H9 (cell line): ENCODE measurements at regions not wholly inside any gene's neighbourhood (a gene's known extent, or its start where the extent isn't known, plus 50 kb on each side); places are given as distances from the start of the nearest gene placed in this dataset.

Experiments
- DNase-seq: peaks from one replicate; pipeline ENCODE4 v3.0.0-alpha.2; 2017
- H2AFZ ChIP-seq: one replicate; pipeline ENCODE4 v1.6.1; 2013; ENCODE audit warnings: mild to moderate bottlenecking, low read length, control low read depth, moderate library complexity
- H2AK5ac ChIP-seq: 2 replicates; pipeline ENCODE4 v1.6.1; 2013; ENCODE audit warnings: low read length, control low read depth, mixed read lengths; ENCODE audit not compliant: insufficient read length
- H2BK120ac ChIP-seq: one replicate; pipeline ENCODE4 v1.6.1; 2013; ENCODE audit warnings: low read depth, mild to moderate bottlenecking, low read length, control low read depth, inconsistent platforms; ENCODE audit not compliant: poor library complexity, severe bottlenecking
- H2BK12ac ChIP-seq: 2 replicates; pipeline ENCODE4 v1.6.1; 2013; ENCODE audit warnings: low read length, control low read depth, mixed read lengths, low read depth; ENCODE audit not compliant: insufficient read length
- H2BK15ac ChIP-seq: 2 replicates; pipeline ENCODE4 v1.6.1; 2013; ENCODE audit warnings: low read depth, low read length, control low read depth
- H2BK20ac ChIP-seq: one replicate; pipeline ENCODE4 v1.6.1; 2013; ENCODE audit warnings: low read depth, mild to moderate bottlenecking, low read length, control low read depth, inconsistent platforms; ENCODE audit not compliant: poor library complexity, severe bottlenecking
- H2BK5ac ChIP-seq: 2 replicates; pipeline ENCODE4 v1.6.1; 2013; ENCODE audit warnings: low read length, control low read depth, mixed read lengths; ENCODE audit not compliant: insufficient read length
- H3K14ac ChIP-seq: 2 replicates; pipeline ENCODE4 v1.6.1; 2013; ENCODE audit warnings: low read length, control low read depth; ENCODE audit not compliant: insufficient read depth
- H3K18ac ChIP-seq: 2 replicates; pipeline ENCODE4 v1.6.1; 2013; ENCODE audit warnings: low read depth, mild to moderate bottlenecking, mixed read lengths, low read length, control low read depth; ENCODE audit not compliant: insufficient read length
- H3K23ac ChIP-seq: 2 replicates; pipeline ENCODE4 v1.6.1; 2013; ENCODE audit warnings: low read length, control low read depth, mixed read lengths, low read depth; ENCODE audit not compliant: insufficient read length
- H3K23me2 ChIP-seq: 2 replicates; pipeline ENCODE4 v1.6.1; 2013; ENCODE audit warnings: low read depth, mild to moderate bottlenecking, mixed read lengths, low read length, control low read depth; ENCODE audit not compliant: insufficient read length, poor library complexity, severe bottlenecking
- H3K27ac ChIP-seq: 2 replicates; pipeline ENCODE4 v1.5.1; 2013; ENCODE audit warnings: low read length, control low read depth, mixed read lengths, low read depth; ENCODE audit not compliant: insufficient read length
- H3K27me3 ChIP-seq: 2 replicates; pipeline ENCODE4 v1.6.1; 2013; ENCODE audit warnings: low read length, control low read depth, inconsistent platforms; ENCODE audit not compliant: insufficient read depth
- H3K4ac ChIP-seq: 2 replicates; pipeline ENCODE4 v1.6.1; 2013; ENCODE audit warnings: low read depth, mild to moderate bottlenecking, control low read depth, inconsistent platforms, low read length, moderate library complexity
- H3K4me1 ChIP-seq: 2 replicates; pipeline ENCODE4 v1.6.1; 2013; ENCODE audit warnings: low read length, control low read depth, inconsistent platforms; ENCODE audit not compliant: insufficient read depth
- H3K4me2 ChIP-seq: 2 replicates; pipeline ENCODE4 v1.6.1; 2013; ENCODE audit warnings: low read length, control low read depth, mixed read lengths; ENCODE audit not compliant: insufficient read length, insufficient read depth
- H3K56ac ChIP-seq: 2 replicates; pipeline ENCODE4 v1.6.1; 2013; ENCODE audit warnings: low read depth, mild to moderate bottlenecking, mixed read lengths, low read length, control low read depth; ENCODE audit not compliant: insufficient read length
- H3K79me1 ChIP-seq: 2 replicates; pipeline ENCODE4 v1.6.1; 2013; ENCODE audit warnings: low read depth, mild to moderate bottlenecking, moderate library complexity, low read length, control low read depth, inconsistent platforms; ENCODE audit not compliant: insufficient read depth, poor library complexity, severe bottlenecking
- H3K79me2 ChIP-seq: 2 replicates; pipeline ENCODE4 v1.6.1; 2013; ENCODE audit warnings: low read length, control low read depth, inconsistent platforms; ENCODE audit not compliant: insufficient read depth
- H3K9ac ChIP-seq: 2 replicates; pipeline ENCODE4 v1.6.1; 2013; ENCODE audit warnings: low read length, control low read depth, mixed read lengths; ENCODE audit not compliant: insufficient read length; ENCODE audit errors: extremely low read depth
- H3K9me3 ChIP-seq: one replicate; pipeline ENCODE4 v1.6.1; 2013; ENCODE audit warnings: low read depth, low read length, inconsistent platforms; ENCODE audit not compliant: control insufficient read depth
- H3T11ph ChIP-seq: one replicate; pipeline ENCODE4 v1.6.1; 2013; ENCODE audit warnings: mild to moderate bottlenecking, low read length, control low read depth, inconsistent platforms
- H4K20me1 ChIP-seq: one replicate; pipeline ENCODE4 v1.6.1; 2013; ENCODE audit not compliant: control insufficient read depth, insufficient read length, insufficient read depth
- H4K5ac ChIP-seq: 2 replicates; pipeline ENCODE4 v1.6.1; 2013; ENCODE audit warnings: low read depth, mild to moderate bottlenecking, mixed read lengths, low read length, control low read depth; ENCODE audit not compliant: insufficient read length
- H4K8ac ChIP-seq: replicated peaks from 2 replicates; pipeline ENCODE4 v1.6.1; 2013; ENCODE audit warnings: low read length, control low read depth, mixed read lengths, low read depth; ENCODE audit not compliant: insufficient read length
- H4K91ac ChIP-seq: 2 replicates; pipeline ENCODE4 v1.6.1; 2013; ENCODE audit warnings: low read depth, mild to moderate bottlenecking, moderate library complexity, mixed read lengths, low read length, control low read depth; ENCODE audit not compliant: insufficient read length
- H3K27ac Mint-ChIP-seq, 3 experiments: 2 replicates in 2 of 3; 3 replicates in 1 of 3; pipeline ENCODE4 v1.8.0; 2020 to 2021; ENCODE audit warnings: mixed read lengths in 3 of 3, mild to moderate bottlenecking in 1 of 3, moderate library complexity in 1 of 3
- H3K27me3 Mint-ChIP-seq: 2 replicates; pipeline ENCODE4 v1.8.0; 2021; ENCODE audit warnings: low read depth, mild to moderate bottlenecking, moderate library complexity, mixed read lengths
- H3K36me3 Mint-ChIP-seq, 3 experiments: 2 replicates in 2 of 3; 3 replicates in 1 of 3; pipeline ENCODE4 v1.8.0; 2020 to 2021; ENCODE audit warnings: low read depth in 3 of 3, mixed read lengths in 3 of 3; ENCODE audit not compliant: insufficient read depth in 1 of 3
- H3K4me1 Mint-ChIP-seq, 2 experiments: 2 replicates each; pipeline ENCODE4 v1.8.0; 2020; ENCODE audit warnings: mixed read lengths in 2 of 2
- H3K4me3 Mint-ChIP-seq, 2 experiments: 2 replicates in 1 of 2; 3 replicates in 1 of 2; pipeline ENCODE4 v1.8.0; 2020 to 2021; ENCODE audit warnings: mild to moderate bottlenecking in 2 of 2, mixed read lengths in 2 of 2, moderate library complexity in 1 of 2
- H3K9me3 Mint-ChIP-seq, 2 experiments: 2 replicates in 1 of 2; 3 replicates in 1 of 2; pipeline ENCODE4 v1.8.0; 2020; ENCODE audit warnings: mild to moderate bottlenecking in 2 of 2, mixed read lengths in 2 of 2, moderate library complexity in 1 of 2
- WGBS: extraction: QIAGEN DNeasy Blood & Tissue Kit; methylation state at CpG from one replicate; pipeline ENCODE4 v1.1.7; 2013; ENCODE audit warnings: missing lambda C conversion rate, low lambda C conversion rate, mixed read lengths; ENCODE audit not compliant: insufficient read length; ENCODE audit errors: extremely low coverage; 5-methylcytosine and 5-hydroxymethylcytosine counted together
- TF ChIP-seq, protein P1 (sequence below): fragments of 200-600 bp; sonication (generic); conservative IDR thresholded peaks from 3 replicates; pipeline ENCODE4 v1.8.0; 2021; ENCODE audit warnings: antibody characterized with exemption, mild to moderate bottlenecking

DNA sequence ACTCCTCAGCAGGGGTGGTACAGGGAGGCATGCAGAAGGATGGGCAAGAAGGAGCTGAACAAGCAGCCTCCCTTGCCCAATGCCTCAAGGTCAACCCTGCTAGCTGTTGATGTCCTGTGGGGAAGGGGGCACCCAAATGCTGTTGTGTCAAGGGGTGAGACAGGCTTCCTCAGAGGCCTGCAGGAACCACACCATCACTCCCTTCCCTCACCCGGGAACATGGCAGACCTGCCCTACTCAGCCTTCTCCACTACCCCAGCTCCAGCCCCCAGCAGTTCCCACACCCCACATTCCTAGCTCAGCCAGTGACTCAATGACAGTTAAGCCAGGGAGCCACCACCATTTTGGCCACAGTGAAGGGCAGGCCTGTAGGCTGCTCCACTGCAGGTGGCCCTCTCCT lies 53.9 kb upstream of the RMP24 start:
- Histone ChIP-seq H3K23ac (no peak overlapping the region), H4K8ac (no peak overlapping the region), H3K79me2 (peaks cover 2% of the 10 kb centered on the region; the same call in 1 of the 2 replicates), H3K9me3 (no peaks in the 10 kb centered on the region), H3K27me3 (peaks cover 2% of the 10 kb centered on the region; the same call in 1 of the 2 replicates), H2BK5ac (no peak overlapping the region), H3K23me2 (no peaks in the 10 kb centered on the region), H2BK15ac (no peak overlapping the region), H3K4ac (no peak overlapping the region), H4K20me1 (no peaks in the 10 kb centered on the region), H3K4me2 (no peak overlapping the region), H3K14ac (no peak overlapping the region), H3K27ac (no peak overlapping the region), H3K9ac (no peak overlapping the region), H3K4me1 (no peaks in the 10 kb centered on the region; the same call in 1 of the 2 replicates), H4K5ac (no peak overlapping the region), H3K56ac (no peak overlapping the region), H2BK120ac (no peak overlapping the region), H2AK5ac (no peak overlapping the region), H3K79me1 (no peaks in the 10 kb centered on the region), H3K18ac (no peak overlapping the region), H3T11ph (no peak overlapping the region), H2AFZ (no peak overlapping the region), H4K91ac (no peak overlapping the region), H2BK12ac (no peak overlapping the region), H2BK20ac (no peak overlapping the region)
- WGBS: no CpG with 5 or more reads among the region's 1 CpG
- Mint-ChIP-seq H3K4me1 (peaks cover 11 to 13% of the 10 kb centered on the region in 2 experiments), H3K4me3 (no peak overlapping the region), H3K36me3 (peaks cover 0 to 15% (median 7%) of the 10 kb centered on the region in 3 experiments; a peak in 3 of 7 replicates), H3K27ac (no peak overlapping the region), H3K27me3 (no peaks in the 10 kb centered on the region; the same call in 1 of the 2 replicates), H3K9me3 (no peaks in the 10 kb centered on the region)
- TF ChIP-seq, protein P1, sequence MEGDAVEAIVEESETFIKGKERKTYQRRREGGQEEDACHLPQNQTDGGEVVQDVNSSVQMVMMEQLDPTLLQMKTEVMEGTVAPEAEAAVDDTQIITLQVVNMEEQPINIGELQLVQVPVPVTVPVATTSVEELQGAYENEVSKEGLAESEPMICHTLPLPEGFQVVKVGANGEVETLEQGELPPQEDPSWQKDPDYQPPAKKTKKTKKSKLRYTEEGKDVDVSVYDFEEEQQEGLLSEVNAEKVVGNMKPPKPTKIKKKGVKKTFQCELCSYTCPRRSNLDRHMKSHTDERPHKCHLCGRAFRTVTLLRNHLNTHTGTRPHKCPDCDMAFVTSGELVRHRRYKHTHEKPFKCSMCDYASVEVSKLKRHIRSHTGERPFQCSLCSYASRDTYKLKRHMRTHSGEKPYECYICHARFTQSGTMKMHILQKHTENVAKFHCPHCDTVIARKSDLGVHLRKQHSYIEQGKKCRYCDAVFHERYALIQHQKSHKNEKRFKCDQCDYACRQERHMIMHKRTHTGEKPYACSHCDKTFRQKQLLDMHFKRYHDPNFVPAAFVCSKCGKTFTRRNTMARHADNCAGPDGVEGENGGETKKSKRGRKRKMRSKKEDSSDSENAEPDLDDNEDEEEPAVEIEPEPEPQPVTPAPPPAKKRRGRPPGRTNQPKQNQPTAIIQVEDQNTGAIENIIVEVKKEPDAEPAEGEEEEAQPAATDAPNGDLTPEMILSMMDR: no peak
- DNase-seq: no peak
